ENCODE measurements at regions not wholly inside any gene's neighbourhood (a gene's known extent, or its start where the extent isn't known, plus 50 kb on each side); places are given as distances from the start of the nearest gene placed in this dataset.

DNA sequence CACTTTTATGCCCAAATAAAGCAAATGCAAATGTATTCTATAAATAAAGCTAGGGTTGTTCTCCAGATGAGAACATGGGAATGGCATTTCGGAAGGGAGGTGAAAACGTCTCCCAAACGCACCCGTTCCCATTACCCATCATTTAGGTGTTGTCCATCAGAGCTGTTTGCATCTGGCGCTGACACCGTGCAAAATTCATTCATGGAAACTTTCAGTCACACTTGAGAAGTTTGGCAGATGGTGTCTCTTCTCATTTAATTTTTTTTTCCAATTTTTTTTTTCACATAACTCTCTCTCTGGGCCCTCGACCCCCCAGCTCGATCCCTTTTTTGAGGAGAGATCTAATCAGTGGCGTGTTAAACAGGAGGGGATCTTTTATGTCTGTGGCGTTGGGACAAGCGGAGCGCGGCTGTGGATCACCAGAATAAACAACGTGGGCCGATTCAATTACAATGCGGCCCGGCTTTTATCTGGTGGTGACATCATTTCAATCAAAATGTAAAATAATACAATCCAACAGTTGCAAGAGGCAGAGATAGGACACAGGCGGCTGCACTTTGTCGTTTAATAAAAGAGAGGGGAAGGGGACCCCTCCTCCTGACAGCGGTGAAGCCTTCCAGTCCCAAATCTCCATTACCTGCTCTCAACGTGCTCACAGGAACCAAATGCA, 246.1 kb upstream of the IRX4 start:
- no peak for DNase-seq (ENCODE audit: low read depth)

DNA sequence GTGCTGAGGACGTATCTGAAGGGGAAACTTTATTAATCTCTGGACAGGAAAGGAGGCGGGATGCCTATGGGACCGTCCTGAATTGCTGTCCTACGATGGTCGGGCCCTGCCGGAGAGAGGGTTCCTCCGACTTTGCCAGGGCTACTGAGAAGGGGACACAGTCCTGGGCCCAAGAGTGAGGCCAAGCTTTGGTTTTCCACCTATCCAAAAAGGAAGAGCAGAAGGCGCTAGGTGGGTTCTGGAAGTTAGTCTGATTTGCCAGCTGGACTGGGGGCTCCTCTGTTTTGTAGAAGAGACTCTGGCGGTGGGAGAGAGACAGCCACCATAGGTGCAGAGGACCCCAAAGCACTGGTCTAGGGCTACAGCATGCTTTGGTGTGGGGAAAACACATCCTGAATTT, 243.8 kb upstream of the IRX4 start:
- DNase-seq (ENCODE audit: low read depth) = no peak

DNA sequence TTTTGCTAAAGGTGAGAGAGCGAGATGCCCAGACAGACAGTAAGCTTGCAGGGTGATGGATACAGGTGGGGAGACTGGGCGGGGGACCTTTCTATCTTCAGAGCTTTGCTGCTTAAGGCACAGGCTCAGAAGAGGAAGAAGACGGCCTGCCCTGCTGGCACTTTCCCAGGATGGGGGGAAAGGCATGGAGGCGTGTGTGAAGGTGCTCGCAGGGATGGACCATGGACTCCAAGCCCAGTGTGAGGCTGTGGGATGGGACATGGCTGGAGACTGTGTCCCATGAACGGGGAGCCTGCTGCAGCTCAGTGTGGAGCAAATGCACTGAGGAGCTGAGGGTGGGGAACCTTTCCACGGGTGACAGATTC, 243.2 kb upstream of the IRX4 start:
- no peak for DNase-seq (ENCODE audit: low read depth)

DNA sequence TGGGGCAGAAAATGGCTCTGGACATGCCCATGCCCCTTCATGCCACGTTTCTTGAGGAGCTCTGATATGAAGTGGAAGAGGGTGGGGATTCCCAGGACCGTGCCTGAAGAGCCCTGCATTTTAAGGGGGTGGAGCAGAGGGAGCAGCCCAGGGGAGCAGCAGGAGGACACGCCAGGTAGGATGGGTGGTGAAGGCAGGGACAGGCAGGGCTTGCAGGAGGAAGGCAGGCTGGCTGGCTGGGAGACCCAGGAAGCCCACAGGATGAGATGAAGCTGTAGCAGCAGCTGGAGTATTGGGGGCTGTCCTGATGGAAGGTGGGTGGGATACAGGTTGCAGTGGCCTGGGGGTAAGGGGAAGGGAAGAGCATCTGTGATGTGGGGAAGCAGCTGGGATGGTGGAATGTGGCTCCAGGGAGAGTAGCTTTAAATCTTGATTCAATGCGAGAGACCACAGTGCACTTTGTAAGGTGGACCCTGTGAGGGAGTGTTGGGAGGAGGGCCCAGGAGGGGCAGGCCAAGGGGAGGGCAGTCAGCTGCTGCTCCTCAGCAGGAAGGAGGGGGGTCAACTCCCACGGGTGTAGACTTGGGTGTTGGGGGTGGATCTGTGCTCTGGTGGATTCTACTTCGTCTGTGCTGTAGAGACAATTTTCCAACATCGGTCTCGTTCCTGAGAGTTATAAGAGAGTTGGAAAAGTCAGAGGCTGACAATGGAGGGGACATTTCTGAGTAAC, 242.6 kb upstream of the IRX4 start:
- no peak for DNase-seq (ENCODE audit: low read depth)

DNA sequence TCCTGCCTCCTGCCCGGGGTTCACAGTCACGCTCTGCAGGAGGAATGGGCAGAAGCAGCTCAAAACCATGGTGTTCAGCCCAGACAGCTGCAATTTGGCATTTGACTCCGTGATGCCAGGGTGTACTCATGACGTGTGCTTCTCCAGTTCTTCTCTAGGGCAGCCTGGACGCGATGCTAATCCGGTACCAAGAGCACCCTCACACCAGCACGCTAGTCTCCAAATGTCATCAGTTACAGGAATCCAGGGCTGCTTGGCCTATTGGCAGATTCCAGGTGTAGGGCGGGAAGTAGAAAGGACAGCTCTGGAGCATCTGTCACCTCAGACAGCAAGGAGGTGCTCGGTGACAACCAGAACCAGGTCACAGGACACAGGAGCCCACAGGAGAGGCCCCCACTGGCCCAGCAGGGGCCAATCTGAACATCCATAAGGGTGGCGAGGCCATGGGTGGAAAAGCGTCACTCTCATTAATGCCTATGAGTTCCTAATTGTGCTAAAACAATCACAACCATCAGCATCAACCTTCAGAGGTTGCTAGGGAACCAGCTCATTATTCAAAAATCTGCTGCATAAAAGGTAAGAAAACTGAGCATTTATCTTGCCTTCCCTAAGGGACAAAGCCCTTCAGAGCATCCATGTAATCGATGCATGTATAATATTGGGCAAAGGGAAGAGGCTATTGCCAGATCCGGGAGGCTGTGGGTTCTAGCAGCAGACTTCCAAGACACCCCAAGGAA, 241.9 kb upstream of the IRX4 start:
- DNase-seq (ENCODE audit: low read depth) = no peak

DNA sequence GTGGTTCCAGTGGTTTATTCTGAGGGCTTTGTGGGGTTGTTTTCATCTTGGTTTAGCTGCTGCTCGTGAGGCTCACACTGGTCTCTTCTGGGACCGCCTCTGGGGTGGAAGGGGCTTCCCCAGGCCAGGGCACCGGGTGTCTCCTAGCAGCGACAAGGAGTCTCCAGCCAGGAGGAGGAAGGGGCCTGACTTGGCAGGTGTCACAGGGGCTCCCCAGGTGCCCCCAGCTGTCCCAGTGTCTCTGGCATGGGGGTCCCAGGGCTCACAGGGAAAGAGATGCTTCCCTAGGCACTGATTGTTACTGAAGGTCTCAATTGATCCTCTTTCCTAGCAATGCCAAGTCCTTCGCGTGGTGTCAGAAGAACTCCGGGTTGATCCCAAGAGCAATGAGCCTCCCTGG, 241.1 kb upstream of the IRX4 start:
- DNase-seq (ENCODE audit: low read depth) = no peak

DNA sequence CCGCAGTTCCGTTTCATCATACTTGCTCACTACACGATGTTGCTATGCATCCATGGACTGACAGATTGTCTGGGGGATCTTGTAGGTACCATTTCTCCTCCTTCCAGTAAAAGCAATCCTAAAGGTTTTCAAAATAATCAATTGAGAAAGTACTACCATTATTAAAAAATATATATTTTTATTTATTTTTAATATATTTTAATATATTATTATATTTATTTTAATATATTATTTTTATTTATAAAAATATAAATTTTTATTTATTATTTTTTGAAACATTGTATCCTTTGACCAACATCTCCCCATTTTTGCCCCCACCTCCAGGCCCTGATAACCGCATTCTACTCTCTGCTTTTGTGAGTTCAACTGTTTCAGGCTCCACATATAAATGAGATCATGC, 237.6 kb upstream of the IRX4 start:
- DNase-seq (ENCODE audit: low read depth) = no peak

DNA sequence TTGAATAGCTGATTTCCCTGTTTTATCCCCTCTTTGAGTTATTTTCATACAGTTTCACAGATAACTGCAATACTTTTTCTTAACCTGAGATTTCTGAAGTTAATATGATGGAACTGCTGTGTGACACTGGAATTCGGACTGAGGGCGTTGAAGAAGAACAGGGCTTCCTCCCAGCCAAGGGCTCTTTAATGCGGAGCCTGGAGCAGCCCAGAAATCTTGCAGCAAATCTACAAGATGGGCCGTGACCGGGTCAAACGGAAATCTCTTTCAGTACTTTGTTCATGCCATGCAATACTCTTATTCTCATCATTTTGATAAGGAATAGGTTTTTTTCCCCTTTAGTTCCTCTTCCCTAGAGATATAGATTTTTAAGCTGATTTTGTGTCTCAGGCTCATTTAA, 236.8 kb upstream of the IRX4 start:
- no peak for DNase-seq (ENCODE audit: low read depth)

DNA sequence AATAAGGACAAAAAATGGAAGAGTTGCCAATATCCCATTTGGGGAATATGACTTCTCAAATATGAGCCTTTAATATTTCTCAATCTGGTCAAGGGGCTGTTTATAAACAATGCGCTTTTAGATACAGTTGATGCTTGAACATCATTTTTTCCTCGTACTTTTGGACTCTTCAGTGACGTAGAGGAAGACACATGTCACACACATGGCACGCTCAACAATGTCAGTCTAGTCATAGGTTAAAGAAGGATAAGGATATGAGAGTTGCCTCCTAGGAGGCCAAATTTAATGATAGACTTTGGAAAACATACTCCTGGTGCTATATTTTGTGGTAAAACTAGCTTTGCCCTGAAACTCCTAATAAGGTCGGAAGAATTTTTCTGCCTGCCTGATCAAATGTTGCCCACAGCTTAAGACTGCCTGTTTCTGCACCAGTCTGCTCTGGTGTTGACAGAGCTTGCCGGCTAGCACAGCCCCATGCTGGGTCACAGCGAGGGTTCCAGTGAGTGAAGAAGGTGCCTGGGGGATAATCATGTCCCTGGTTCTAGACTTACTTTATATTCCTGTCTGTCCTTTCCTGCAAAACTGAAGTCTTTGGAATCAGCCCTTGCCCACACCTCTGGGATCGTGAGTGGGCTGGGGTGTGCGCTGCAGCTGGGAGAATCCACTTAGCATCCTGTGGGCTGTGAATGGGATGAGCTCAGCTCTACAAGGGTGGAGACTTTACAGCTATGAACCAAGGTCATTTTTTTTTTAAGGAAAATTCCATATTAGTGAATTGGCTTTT, 230.8 kb upstream of the IRX4 start:
- DNase-seq (ENCODE audit: low read depth) = no peak

DNA sequence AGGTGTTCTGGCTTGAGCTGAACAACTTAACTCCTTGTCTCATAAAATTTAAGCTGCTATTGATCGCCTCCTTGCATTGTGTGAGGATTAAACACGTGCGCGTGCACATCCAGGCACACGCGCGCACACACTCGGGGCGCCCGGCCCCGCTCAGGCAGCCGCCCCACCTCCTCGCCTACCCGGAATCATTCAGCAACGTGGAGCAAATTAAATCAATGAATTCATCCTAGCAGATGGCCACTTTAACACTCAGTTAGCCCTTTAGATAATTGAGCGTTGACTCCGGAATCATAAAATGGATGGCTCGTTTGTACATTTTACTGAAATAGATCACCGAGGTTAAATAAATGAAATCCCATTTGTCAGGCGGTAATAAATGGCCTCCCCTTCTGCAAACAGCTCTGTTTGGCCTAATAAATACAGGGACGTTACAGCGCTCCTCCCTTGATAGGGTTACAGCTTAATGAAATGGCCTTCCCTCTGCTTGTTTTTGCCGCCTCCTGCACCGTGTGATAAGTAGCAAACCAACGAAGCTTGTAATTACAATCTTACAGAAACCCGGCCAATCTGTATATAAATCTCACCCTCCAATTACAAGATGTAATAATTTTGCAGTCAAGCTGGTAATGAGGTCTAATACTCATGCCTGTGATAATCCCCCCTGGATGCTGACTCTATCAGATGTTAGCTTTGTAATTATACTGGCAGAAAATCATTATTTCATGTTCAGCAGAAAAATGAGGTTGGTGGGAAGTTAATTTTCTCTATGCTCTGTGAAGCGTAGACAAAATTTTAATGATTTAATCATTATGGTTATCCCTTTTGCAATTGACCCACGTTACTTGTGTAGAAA, 229.7 kb upstream of the IRX4 start:
- no peak for DNase-seq (ENCODE audit: low read depth)

DNA sequence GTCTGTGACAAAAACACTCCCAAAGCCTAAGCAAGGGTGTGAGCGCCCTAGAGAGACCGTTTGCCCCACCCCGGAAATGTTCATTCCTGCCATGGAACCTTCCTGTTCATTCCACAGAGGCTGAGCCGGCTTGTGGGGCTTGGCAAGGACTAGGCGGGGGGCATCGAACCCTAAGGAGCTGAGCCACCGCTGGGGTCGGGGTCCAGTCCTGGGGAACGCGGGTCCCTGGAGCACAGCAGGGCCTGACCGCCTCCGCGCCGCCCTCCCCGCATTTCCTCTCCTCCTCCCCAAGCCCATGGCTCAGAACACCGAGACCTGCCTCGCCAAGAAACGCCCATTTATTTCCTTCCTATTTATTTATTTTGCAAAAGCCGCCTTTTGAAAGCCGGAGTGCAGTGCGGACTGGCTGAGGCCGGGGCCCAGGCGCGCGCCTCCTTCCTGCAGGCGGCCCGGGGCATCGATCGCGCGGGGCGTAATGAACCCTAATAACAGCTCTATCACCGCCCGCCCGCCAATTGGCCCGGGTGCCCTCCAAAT, 228.9 kb upstream of the IRX4 start:
- no peak for DNase-seq (ENCODE audit: low read depth)

DNA sequence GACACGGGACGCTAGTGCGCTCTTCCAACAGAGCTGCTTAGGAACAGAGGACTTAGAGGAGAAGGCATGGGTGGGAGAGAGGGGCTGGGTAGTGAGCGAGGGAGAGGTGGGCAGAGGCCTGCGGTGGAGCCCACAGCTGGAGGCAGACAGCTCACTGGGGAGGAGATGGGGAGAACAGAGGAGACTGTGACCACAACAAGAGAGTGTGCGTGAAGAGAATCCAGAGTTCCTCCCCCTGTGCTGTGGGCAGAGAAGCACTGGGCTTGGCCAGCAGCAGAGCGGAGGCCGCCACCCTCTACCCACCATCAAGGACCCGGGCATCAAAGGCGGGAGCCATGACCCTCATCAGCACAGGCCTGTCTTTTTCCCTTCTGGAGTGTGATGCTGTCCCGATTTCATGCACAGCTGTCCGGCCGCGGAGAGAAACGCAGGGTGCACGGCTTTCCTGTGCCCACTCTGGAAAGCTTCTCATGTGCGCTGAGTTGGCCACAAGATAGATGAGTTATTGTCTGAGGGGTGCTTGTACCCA, 228.3 kb upstream of the IRX4 start:
- DNase-seq (ENCODE audit: low read depth) = no peak

DNA sequence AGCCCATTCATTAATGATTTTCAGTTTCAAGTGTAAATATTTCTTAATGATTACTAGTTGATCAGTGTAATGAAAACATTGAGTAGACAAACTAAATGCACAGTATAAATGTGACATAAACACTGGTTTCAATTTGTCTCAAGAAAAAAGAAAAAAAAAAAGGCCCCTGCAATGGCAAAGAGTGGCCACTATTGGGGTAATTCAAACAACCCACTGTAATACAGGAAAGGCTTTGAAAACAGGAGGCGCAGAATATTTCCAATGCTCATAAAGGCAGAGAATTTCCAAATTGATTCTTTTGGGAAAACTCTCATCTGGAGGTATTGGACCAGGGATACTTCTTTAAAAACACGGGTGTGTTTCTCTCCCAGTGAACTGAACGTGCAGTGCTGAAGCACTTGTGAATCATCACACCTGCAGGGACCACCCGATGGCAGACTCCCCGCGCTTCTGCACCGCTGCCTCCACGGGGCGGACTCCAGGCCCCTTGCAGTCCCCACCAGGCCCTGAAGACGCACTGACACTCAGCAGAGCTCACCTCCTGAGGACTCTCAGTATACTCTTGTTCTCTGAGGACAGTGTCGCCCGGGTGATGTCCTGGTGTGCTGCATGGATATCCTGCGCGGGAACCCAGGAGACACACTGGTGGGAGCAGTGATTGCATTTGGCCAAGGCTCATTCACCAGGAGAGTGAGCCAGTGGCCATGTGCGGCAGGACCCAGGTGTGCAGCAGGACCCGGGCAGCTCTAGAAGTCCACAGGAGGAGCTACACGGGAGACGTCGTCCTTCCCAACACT, 227.6 kb upstream of the IRX4 start:
- DNase-seq (ENCODE audit: low read depth) = no peak

DNA sequence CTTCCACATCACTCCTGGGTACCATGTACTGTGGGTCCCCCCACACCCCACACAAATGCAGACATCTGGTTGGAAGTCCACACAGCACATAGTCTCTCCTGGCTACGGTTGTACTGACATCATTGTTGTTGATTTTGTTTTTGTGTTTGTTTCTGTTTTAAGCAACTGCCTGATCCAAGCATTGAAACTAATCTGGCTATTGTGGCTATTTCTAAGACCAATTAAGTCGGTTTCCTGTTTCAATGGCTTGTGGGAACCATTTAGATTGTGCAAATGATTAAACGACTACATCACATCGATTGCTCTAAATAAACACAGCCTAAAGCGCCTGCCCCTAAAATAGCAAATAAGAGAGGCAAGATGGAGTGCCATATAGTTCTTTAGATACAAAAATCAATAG, 226.8 kb upstream of the IRX4 start:
- DNase-seq (ENCODE audit: low read depth) = no peak

DNA sequence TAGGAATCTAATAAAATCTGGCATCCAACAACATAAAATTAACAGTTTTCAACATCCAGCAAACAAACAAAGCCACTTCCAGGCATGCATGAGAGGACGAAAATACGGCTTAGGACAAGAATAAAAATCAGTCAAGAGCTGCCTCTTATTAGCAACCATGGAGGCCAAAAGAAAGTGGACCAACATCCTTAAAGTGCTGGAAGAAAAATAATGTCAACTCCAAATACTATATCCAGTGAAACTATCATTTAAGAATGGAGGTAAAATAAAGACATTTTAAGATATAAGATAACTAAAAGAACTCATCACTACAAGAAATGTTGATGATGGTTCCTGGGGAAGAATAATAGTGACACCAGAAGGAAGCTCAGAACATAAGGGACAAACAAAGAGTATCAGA, 224.0 kb upstream of the IRX4 start:
- no peak for DNase-seq (ENCODE audit: low read depth)

DNA sequence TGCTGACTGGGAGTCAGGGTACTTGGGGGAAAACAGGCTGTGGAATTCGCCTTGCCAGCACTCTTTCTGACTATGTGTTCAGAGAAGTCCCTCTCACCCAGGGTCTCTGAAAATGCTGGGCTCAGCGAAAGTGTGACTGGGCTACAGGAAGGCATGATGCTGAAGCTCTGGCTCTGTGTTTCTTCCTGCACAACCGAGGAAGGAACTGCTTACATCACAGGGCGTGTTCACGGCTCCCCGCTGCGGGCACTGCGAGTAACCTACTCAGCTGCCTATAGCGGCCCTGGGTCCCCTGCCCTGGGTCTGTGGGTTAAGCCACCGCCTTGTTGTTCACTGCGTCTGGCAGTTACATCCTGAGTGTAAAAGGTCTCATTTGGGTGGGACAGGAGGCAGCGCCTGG, 222.4 kb upstream of the IRX4 start:
- DNase-seq (ENCODE audit: low read depth) = no peak

DNA sequence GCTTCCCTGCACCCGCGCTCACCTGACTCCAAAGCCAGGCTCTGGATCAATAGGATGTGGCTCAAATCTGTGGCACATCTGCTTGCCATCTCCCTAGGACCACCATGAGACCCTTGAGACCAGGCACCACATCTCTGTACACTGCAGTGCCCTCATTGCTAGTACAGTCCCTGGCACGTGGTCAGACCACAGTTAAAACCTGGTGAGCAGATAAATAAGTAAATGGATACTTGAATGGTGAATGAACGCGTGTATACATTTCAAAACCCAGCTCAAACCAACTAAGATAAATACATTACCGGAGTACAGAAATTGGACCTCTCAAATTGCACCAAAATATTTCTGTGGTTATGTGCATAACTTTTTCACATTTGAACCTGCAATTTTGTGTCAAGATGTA, 221.2 kb upstream of the IRX4 start:
- DNase-seq (ENCODE audit: low read depth) = no peak

DNA sequence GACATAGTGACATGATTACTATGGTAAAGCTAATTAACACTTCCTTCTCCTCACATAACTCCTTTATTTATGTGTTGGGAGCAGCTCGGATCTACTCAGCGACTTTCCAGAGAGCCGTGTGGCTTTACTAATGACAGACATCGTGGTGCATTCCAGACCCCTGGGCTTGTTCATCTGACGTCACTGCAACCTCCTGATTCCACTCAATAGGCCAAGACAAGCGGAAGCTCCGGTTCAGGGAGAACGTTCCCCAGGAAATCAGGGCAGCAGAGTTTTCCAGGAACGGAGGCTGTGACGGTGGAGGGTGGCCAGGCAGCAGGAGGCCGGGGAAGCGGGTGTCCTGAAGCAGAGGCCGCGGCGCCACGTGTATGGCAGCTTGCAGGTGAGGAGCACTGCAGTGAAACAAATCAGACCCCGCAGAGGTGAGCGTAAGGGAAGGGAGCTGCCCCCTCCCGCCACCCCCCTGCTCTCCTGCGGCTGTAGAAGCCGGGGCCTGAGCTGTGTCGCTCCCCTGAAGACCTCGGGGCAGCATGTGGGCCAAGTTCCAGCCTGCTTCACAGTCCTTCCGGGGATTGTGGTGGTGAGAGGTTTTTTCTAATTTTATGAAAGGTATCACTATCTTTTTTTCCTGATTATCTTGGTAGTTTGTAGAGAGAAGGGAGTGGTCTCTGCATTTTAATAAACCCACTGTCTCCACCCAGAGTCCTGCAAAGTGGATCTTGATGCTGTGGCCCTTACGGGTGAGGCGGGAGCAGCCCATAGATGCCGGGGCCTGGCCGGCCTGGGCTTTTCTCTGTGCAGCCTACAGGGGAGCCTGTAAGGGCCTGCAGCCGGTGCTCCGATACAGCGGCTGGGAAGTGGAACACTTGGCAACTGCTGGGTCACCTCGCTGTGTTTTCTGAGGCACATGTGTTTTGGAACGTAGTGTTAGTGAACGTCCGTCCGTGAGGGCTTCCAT, 220.4 kb upstream of the IRX4 start:
- no peak for DNase-seq (ENCODE audit: low read depth)

DNA sequence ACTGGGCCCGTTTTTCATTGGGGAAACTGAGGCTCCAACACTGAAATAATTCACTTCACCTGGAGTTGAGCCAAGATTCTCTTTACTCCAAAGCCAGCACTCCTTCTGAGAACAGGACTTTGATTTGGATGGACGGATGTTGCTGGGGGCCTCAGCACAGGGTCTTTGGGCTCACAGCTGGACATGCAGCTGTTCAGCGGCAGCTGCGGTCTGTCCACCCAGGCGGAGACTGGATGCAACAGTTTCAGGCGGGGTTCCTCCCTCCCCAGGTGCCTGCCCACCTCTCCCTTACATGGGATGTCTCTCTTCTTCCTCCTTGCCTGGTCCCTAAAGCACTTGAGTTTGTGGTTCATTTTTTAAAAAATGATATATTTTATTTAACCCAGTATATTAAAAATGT, 219.0 kb upstream of the IRX4 start:
- DNase-seq (ENCODE audit: low read depth) = no peak

All from amniotic epithelial cell (primary cell).